Left forelimb (tissue), 1 donor: ENCODE measurements at regions not wholly inside any gene's neighbourhood (a gene's known extent, or its start where the extent isn't known, plus 50 kb on each side); places are given as distances from the start of the nearest gene placed in this dataset.
A peak's percentile ranks its signal among the peaks of the same experiment; 100 is the strongest.
"Not testable (repeated sequence)": the region's sequence is repeated elsewhere in the genome, so short reads cannot be mapped to it uniquely, and the experiment has no call there.

Source experiments
- DNase-seq: peaks from one replicate; pipeline ENCODE4 v3.0.0-alpha.2; 2018; ENCODE audit warnings: low spot score

- no peak for DNase-seq
These were observed 81.7 kb upstream of the SEC11C start for GRCh38 chr18:59057969-59058368.

GRCh38 chr18:59059140-59059539, 80.5 kb upstream of the SEC11C start:
- DNase-seq = no peak

- no peak for DNase-seq
These were observed 79.1 kb upstream of the SEC11C start for GRCh38 chr18:59060551-59060950.

DNA sequence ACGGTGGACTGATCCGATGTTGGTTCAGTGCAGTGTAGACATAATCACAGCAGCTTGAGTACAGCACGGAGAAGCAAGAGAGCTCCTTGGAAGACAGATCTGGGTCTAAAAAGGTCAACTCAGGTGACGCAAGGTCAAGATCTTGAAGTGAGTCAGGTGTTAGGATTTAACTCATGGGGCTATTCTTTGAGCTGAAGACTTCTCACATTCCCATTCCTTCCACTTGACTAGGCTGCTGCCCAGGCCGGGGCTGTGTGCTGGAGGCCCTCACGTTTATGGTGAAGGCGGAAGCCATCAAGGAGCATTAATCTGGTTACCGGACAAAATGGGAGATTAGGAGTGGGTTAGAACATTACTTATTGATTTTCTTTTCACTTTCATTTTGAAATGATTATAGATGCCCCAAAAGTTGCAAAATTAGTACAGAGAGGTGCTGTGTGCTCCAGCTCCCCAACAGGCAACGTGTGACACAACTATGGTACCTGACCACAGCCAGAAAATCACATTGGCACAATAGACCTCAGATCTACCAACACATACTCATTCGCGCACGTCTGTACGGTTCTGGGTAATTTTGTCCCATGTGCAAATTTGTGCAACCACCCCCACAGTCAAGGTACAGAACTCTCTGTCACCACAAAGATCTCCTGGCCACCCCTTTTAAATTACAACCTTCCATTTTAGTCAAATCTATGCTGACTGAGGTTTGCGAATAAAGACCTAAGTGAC, 77.6 kb upstream of the SEC11C start:
- no peak for DNase-seq

GRCh38 chr18:59062643-59063006, 77.1 kb upstream of the SEC11C start:
- DNase-seq = no peak

GRCh38 chr18:59063300-59063906, 76.3 kb upstream of the SEC11C start:
- DNase-seq = no peak

GRCh38 chr18:59063912-59064311, 75.8 kb upstream of the SEC11C start:
- no peak for DNase-seq

- no peak for DNase-seq
These were observed 74.0 kb upstream of the SEC11C start for GRCh38 chr18:59065684-59066083.

DNA sequence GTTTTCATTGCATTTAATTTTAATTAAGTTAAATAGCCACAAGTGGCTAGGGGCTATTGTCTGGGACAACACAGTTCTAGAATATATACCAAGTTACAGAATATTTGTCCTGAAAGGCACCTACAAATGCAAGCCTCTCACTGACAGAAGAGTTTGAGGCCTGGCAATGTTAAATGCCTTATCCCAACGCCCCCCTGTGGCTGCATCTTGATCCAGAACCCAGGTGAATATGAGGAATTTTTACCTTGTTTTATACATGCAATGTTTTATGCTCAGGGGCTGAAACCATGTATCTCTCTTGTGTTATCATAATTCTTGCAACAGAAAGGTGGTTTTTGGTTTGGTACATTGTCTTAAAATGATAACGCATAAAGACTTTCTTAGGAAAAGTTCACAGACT, 71.8 kb upstream of the SEC11C start:
- no peak for DNase-seq

- DNase-seq = no peak
These were observed 71.2 kb upstream of the SEC11C start for GRCh38 chr18:59068276-59069071.

DNA sequence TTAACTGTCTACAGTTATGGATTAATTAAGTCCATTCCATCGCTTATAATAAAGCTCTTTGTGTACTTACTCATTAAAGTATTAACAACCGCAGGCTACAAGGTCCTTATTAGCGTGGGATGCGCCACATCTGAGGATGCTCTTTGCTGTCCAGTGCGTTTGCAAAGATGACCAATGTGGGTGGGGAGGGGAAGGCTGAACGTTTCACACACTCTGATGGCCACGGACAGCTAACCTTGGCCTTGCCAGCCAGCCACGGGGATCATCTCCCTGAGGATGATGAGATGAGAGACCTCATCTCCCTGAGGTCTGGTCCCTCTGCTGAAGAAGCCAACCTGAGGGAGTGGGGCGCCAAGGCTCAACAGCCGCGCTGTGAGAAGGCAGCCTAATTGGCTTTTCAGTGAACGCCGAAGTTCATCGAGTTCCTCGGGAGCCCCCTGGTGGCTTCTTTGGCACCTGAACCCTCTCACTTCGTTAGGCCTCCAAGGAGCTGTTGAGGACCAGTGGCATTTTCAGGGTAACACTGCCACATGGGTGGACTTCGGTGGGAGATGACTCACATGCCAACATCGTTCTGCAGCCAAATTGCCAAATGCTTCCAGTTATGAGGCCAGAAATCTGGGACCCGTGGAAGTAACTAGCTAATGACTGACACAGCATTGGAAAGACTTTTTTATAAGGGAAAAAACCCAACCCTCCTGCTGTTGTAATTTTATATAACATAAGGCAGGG, 69.3 kb upstream of the SEC11C start:
- peak; percentile 84 for DNase-seq

- no peak for DNase-seq
These were observed 66.8 kb upstream of the SEC11C start for GRCh38 chr18:59072727-59073421.

- DNase-seq = no peak
These were observed 63.8 kb upstream of the SEC11C start for GRCh38 chr18:59075923-59076322.

DNA sequence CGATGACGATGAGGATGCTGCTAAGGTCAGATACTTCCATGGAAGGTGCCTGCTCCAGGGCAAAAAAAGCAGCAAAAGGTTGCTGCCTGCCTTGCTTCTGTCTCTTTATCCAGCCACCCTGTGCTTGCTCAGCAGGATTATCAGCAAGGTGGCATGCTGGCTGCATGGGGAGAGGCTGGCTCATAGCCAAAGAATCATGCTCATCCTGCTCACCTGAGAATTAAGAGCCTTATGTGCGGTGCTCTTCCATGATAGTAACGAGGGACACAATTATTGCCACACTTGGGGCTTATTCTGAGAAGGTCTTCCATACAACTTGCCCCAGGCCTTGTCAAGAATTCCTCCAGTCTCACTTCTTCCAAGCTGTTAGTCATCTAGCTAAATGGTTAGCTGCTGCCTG, 60.4 kb upstream of the SEC11C start:
- DNase-seq = no peak

- not testable (repeated sequence) for DNase-seq
These were observed 59.8 kb upstream of the SEC11C start for GRCh38 chr18:59079687-59080501.

GRCh38 chr18:59083136-59083818, 56.4 kb upstream of the SEC11C start:
- DNase-seq = no peak

DNA sequence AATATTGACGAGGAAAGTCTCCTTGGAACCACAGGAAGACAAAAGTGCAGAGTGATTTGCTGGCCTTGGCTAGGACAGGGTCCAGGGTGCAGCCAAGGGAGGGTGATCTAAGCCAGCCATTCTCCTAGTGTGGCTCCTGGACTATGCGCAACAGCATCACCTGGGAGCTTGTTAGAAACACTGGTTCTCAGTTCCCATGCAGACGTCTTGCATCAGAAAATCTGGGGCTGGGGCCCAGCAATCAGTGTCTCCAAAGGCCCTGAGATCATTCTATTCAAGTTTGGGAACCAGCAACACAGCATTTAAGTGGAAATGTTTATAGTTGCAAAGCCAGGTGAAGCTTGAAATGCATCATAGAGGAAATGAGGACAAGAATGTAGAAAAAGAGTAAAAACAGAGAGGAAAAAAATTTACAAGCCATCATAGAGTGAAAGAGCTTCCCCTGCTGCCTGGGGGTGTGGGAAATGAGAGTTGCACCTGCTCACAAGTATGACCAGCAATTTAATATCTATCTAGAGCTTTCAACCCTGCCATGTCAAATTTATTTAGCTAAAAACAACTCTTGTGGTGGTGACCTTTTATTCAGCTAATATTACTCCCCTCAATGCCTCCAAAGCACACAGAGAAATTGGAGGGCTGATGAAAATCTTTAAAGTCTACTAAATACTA, 54.4 kb upstream of the SEC11C start:
- DNase-seq = no peak

GRCh38 chr18:59085797-59086196, 53.9 kb upstream of the SEC11C start:
- no peak for DNase-seq

- DNase-seq = no peak
These were observed 53.2 kb upstream of the SEC11C start for GRCh38 chr18:59086522-59086921.

DNA sequence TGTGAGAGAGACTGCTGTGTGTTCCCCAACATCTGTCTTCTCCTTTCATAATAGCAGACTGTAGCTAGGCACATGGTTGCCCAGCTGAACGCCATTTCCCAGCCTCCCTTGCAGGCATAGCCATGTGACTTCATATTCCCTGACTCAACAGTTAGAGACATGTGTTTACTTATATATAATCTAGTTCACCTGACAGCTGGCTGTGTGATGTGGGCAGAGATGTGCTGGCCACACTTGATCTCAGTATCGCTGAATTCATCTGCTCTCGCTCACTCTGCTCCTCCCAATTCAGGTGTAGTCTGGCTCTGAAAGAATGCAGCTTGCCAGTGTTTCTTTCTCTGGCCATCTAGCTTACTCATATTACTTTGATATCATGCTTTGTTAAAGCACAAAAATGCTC, 52.3 kb upstream of the SEC11C start:
- DNase-seq = no peak
